CD14-positive monocyte (primary cell): ENCODE measurements at regions not wholly inside any gene's neighbourhood (a gene's known extent, or its start where the extent isn't known, plus 50 kb on each side); places are given as distances from the start of the nearest gene placed in this dataset.

ENCODE experiments used
- DNase-seq, 3 donors: peaks; one replicate each; pipeline ENCODE4 v3.0.0-alpha.2; 2011 to 2022
- H2AFZ ChIP-seq: 2 replicates; pipeline ENCODE4 v1.6.0; 2012; ENCODE audit warnings: mild to moderate bottlenecking, low read depth, low read length, inconsistent platforms; ENCODE audit not compliant: insufficient read depth, poor library complexity, severe bottlenecking
- H3K27ac ChIP-seq, 2 donors: 1 replicate in 1 of 2; 2 replicates in 1 of 2; pipeline ENCODE4 v1.5.1; 2012 to 2013; ENCODE audit warnings: low read length in 2 of 2, control low read depth in 1 of 2, inconsistent platforms in 1 of 2, low read depth in 1 of 2, mild to moderate bottlenecking in 1 of 2
- H3K27me3 ChIP-seq, 2 donors: one replicate each; pipeline versions ENCODE4 v1.6.0 to v1.6.1; 2011 to 2013; ENCODE audit warnings: low read length in 2 of 2; ENCODE audit not compliant: control insufficient read depth in 2 of 2, insufficient read depth in 2 of 2
- H3K36me3 ChIP-seq, 2 donors: replicated peaks in 1 of 2; 1 replicate in 1 of 2; 2 replicates in 1 of 2; pipeline versions ENCODE4 v1.5.1 to v1.6.1; 2012 to 2013; ENCODE audit warnings: low read length in 2 of 2, control low read depth in 1 of 2, inconsistent platforms in 1 of 2, mild to moderate bottlenecking in 1 of 2; ENCODE audit not compliant: insufficient read depth in 2 of 2, control insufficient read depth in 1 of 2
- H3K4me1 ChIP-seq, 2 donors: 1 replicate in 1 of 2; 2 replicates in 1 of 2; pipeline versions ENCODE4 v1.5.1 to v1.6.1; 2012 to 2013; ENCODE audit warnings: low read length in 2 of 2, control low read depth in 1 of 2, inconsistent platforms in 1 of 2, mild to moderate bottlenecking in 1 of 2, moderate library complexity in 1 of 2; ENCODE audit not compliant: insufficient read depth in 2 of 2, control insufficient read depth in 1 of 2
- H3K4me2 ChIP-seq: replicated peaks from 2 replicates; pipeline ENCODE3; 2012; ENCODE audit warnings: low read length, moderate library complexity, mild to moderate bottlenecking; ENCODE audit not compliant: poor library complexity, severe bottlenecking; ENCODE audit errors: extremely low read depth
- H3K4me3 ChIP-seq, 3 experiments: fragments of 200-600 bp in 1 of 3; sonication (generic) in 1 of 3; replicated peaks in 1 of 3; 1 replicate in 2 of 3; 2 replicates in 1 of 3; pipeline ENCODE4 v1.5.1; 2011 to 2013; ENCODE audit warnings: low read length in 3 of 3, mild to moderate bottlenecking in 3 of 3, control low read depth in 2 of 3, low read depth in 2 of 3, inconsistent platforms in 1 of 3, moderate library complexity in 1 of 3
- H3K79me2 ChIP-seq: 2 replicates; pipeline ENCODE4 v1.6.0; 2012; ENCODE audit warnings: mild to moderate bottlenecking, control low read depth, inconsistent platforms, low read length, moderate library complexity; ENCODE audit not compliant: insufficient read depth
- H3K9ac ChIP-seq: 2 replicates; pipeline ENCODE4 v1.6.0; 2017; ENCODE audit warnings: low read length, mild to moderate bottlenecking; ENCODE audit not compliant: insufficient read depth, poor library complexity, severe bottlenecking
- H3K9me3 ChIP-seq, 2 donors: replicated peaks in 1 of 2; 1 replicate in 1 of 2; 2 replicates in 1 of 2; pipeline versions ENCODE4 v1.5.1 to v1.6.1; 2012 to 2013; ENCODE audit warnings: low read length in 2 of 2, control low read depth in 1 of 2; ENCODE audit not compliant: control insufficient read depth in 1 of 2, insufficient read depth in 1 of 2
- H4K20me1 ChIP-seq: 2 replicates; pipeline ENCODE4 v1.6.0; 2012; ENCODE audit warnings: mild to moderate bottlenecking, low read length, control low read depth, moderate library complexity; ENCODE audit not compliant: insufficient read depth
- H3K27ac Mint-ChIP-seq, 7 donors: one replicate each; pipeline ENCODE4 v1.8.0; 2020; ENCODE audit warnings: mild to moderate bottlenecking in 7 of 7, mixed read lengths in 7 of 7, moderate library complexity in 6 of 7, inconsistent platforms in 2 of 7
- H3K27me3 Mint-ChIP-seq, 3 donors: one replicate each; pipeline ENCODE4 v1.8.0; 2021 to 2022; ENCODE audit warnings: low read depth in 3 of 3, mild to moderate bottlenecking in 3 of 3, mixed read lengths in 3 of 3, moderate library complexity in 3 of 3, inconsistent platforms in 1 of 3
- H3K36me3 Mint-ChIP-seq, 2 donors: one replicate each; pipeline ENCODE4 v1.8.0; 2020; ENCODE audit warnings: mixed read lengths in 2 of 2, inconsistent platforms in 1 of 2, mild to moderate bottlenecking in 1 of 2
- H3K4me1 Mint-ChIP-seq: one replicate; pipeline ENCODE4 v1.8.0; 2020; ENCODE audit warnings: mild to moderate bottlenecking, mixed read lengths
- H3K4me3 Mint-ChIP-seq, 2 donors: one replicate each; pipeline ENCODE4 v1.8.0; 2020; ENCODE audit warnings: mild to moderate bottlenecking in 2 of 2, mixed read lengths in 2 of 2, moderate library complexity in 1 of 2
- H3K9me3 Mint-ChIP-seq, 7 donors: one replicate each; pipeline ENCODE4 v1.8.0; 2020 to 2022; ENCODE audit warnings: mixed read lengths in 7 of 7, mild to moderate bottlenecking in 6 of 7, moderate library complexity in 6 of 7, inconsistent platforms in 2 of 7
- CTCF ChIP-seq: fragments of 200-600 bp; IDR thresholded peaks from one replicate; pipeline ENCODE4 v1.8.0; 2022; ENCODE audit warnings: antibody characterized with exemption, mild to moderate bottlenecking
- WGBS: methylation state at CpG from one replicate; pipeline ENCODE4 v1.1.5; 2013; ENCODE audit warnings: missing lambda C conversion rate; ENCODE audit not compliant: insufficient coverage; 5-methylcytosine and 5-hydroxymethylcytosine counted together
- intact Hi-C, 2 donors: fragments of 100-400 bp; cut with micrococcal nuclease; formaldehyde crosslinking; loops; one replicate each; pipeline versions ENCODE4 v1.15.0 to v1.15.1; 2023

- H3K27ac Mint-ChIP-seq, result no peak overlapping the region
- peaks cover 4 to 5% of the 10 kb centered on the region in 2 donors for H3K36me3 Mint-ChIP-seq
- peaks cover 12% of the 10 kb centered on the region for H3K4me1 Mint-ChIP-seq
- H3K27me3 Mint-ChIP-seq, result no peaks in the 10 kb centered on the region
- no peak for DNase-seq
- H3K36me3 ChIP-seq, result no peaks in the 10 kb centered on the region
- no peak overlapping the region for H2AFZ ChIP-seq
- no peaks in the 10 kb centered on the region for H3K79me2 ChIP-seq
- no peaks in the 10 kb centered on the region for H3K27me3 ChIP-seq
- H3K9me3 ChIP-seq, result peaks cover 17 to 21% of the 10 kb centered on the region in 2 donors
- peaks cover 8 to 26% (median 18%) of the 10 kb centered on the region in 7 donors for H3K9me3 Mint-ChIP-seq
- no peak overlapping the region for H3K9ac ChIP-seq
- TF ChIP-seq CTCF, result no peak
- H3K4me2 ChIP-seq, result no peak overlapping the region
- peaks cover 5 to 7% of the 10 kb centered on the region in 2 donors for H3K4me1 ChIP-seq
- H3K4me3 Mint-ChIP-seq, result no peak overlapping the region
- H4K20me1 ChIP-seq, result no peaks in the 10 kb centered on the region
- no peak overlapping the region for H3K27ac ChIP-seq
- intact Hi-C loops, result no loop called here
- H3K4me3 ChIP-seq, result no peak overlapping the region
Observed at GRCh38 chr3:154801729-154802128, 278.4 kb upstream of the MME start.

GRCh38 chr3:154799800-154800199, 280.3 kb upstream of the MME start:
- WGBS, result no CpG with 5 or more reads among the region's 2 CpGs
- Histone ChIP-seq H3K9ac (no peak overlapping the region), H3K4me1 (peaks cover 16 to 22% of the 10 kb centered on the region in 2 donors), H2AFZ (no peak overlapping the region), H3K36me3 (no peaks in the 10 kb centered on the region), H3K4me3 (peak overlapping the region in 1 of 3 experiments; percentile 47), H3K27me3 (no peaks in the 10 kb centered on the region), H3K9me3 (peaks cover 14 to 21% of the 10 kb centered on the region in 2 donors), H4K20me1 (no peaks in the 10 kb centered on the region), H3K27ac (peak overlapping the region in 1 of 2 donors; percentile 57), H3K79me2 (no peaks in the 10 kb centered on the region), H3K4me2 (peak overlapping the region; percentile 35)
- Mint-ChIP-seq H3K4me3 (peak overlapping the region in 1 of 2 donors; percentile 7), H3K9me3 (peaks cover 8 to 16% (median 15%) of the 10 kb centered on the region in 7 donors), H3K27me3 (no peaks in the 10 kb centered on the region), H3K27ac (peak overlapping the region in 1 of 7 donors; percentile 61), H3K36me3 (peaks cover 0 to 5% of the 10 kb centered on the region in 2 donors), H3K4me1 (peaks cover 28% of the 10 kb centered on the region)
- intact Hi-C loops, result no loop called here
- peak; percentile 37 to 68 (median 64) for DNase-seq
- TF ChIP-seq CTCF, result no peak
